OCI-LY7 (cell line): ENCODE measurements at regions not wholly inside any gene's neighbourhood (a gene's known extent, or its start where the extent isn't known, plus 50 kb on each side); places are given as distances from the start of the nearest gene placed in this dataset.

Experiments used
- BruUV-seq: library from RNA; stranded (reverse); fragments of 400-500 nt; replicated peaks from 2 replicates; lab custom pipeline; 2021; lab: Mats Ljungman, UMichigan
- CTCF ChIA-PET: fragments of 300-600 bp; sonication (Branson Sonifier 250); formaldehyde crosslinking; loops from one replicate; lab custom pipeline; 2022; ENCODE audit warnings: antibody characterized with exemption; ENCODE audit not compliant: unreplicated experiment; lab: Charles Lee
- POLR2A ChIA-PET: fragments of 300-600 bp; sonication (Branson Sonifier 250); formaldehyde crosslinking; loops from one replicate; lab custom pipeline; 2022; ENCODE audit warnings: antibody characterized with exemption; lab: Charles Lee
- DNase-seq: peaks from one replicate; pipeline ENCODE4 v3.0.0-alpha.2; 2015; ENCODE audit warnings: low spot score
- H2AFZ ChIP-seq: fragments of 200-600 bp; sonication (generic), shearing (Covaris generic); 2 replicates; pipeline ENCODE4 v1.6.1; 2014; ENCODE audit warnings: mild to moderate bottlenecking, antibody characterized with exemption, low read length, moderate library complexity
- H3K27ac ChIP-seq: fragments of 200-600 bp; sonication (generic); 2 replicates; pipeline ENCODE4 v1.5.1; 2014; ENCODE audit warnings: mixed run types, low read depth, mild to moderate bottlenecking, moderate library complexity, low read length, inconsistent platforms; ENCODE audit not compliant: poor library complexity, severe bottlenecking
- H3K36me3 ChIP-seq: fragments of 200-600 bp; sonication (generic); 2 replicates; pipeline ENCODE4 v1.6.1; 2014; ENCODE audit warnings: mild to moderate bottlenecking, antibody characterized with exemption, low read length, moderate library complexity, mixed read lengths; ENCODE audit not compliant: insufficient read depth
- H3K4me1 ChIP-seq: fragments of 200-600 bp; sonication (generic); 2 replicates; pipeline ENCODE4 v1.5.1; 2014; ENCODE audit warnings: mild to moderate bottlenecking, low read length; ENCODE audit not compliant: insufficient read depth, poor library complexity, severe bottlenecking
- H3K4me2 ChIP-seq: fragments of 200-600 bp; sonication (generic); 2 replicates; pipeline ENCODE4 v1.6.1; 2014; ENCODE audit warnings: mild to moderate bottlenecking, low read length
- H3K4me3 ChIP-seq: fragments of 200-600 bp; sonication (generic); 2 replicates; pipeline ENCODE4 v1.5.1; 2014; ENCODE audit warnings: mild to moderate bottlenecking, low read depth, low read length; ENCODE audit not compliant: poor library complexity, severe bottlenecking
- H3K79me2 ChIP-seq: fragments of 200-600 bp; sonication (generic); 2 replicates; pipeline ENCODE4 v1.6.1; 2016; ENCODE audit warnings: low read depth, mild to moderate bottlenecking, low read length, moderate library complexity, mixed read lengths; ENCODE audit not compliant: insufficient read depth
- H3K9me2 ChIP-seq: fragments of 200-600 bp; sonication (generic); 2 replicates; pipeline ENCODE4 v1.6.1; 2016; ENCODE audit warnings: mild to moderate bottlenecking, low read length, mixed read lengths; ENCODE audit not compliant: insufficient read depth
- H3K9me3 ChIP-seq: fragments of 200-600 bp; sonication (generic); 2 replicates; pipeline ENCODE4 v1.6.1; 2014; ENCODE audit warnings: mild to moderate bottlenecking, mixed run types, low read length, mixed read lengths
- H4K20me1 ChIP-seq: fragments of 200-600 bp; sonication (generic); 2 replicates; pipeline ENCODE4 v1.6.1; 2014; ENCODE audit warnings: mild to moderate bottlenecking, antibody characterized with exemption, low read length, moderate library complexity, mixed read lengths; ENCODE audit not compliant: insufficient read depth
- EZH2phosphoT487 ChIP-seq: fragments of 200-600 bp; sonication (generic); IDR thresholded peaks from 2 replicates; pipeline ENCODE4 v1.6.1; 2018; ENCODE audit warnings: low read depth, borderline replicate concordance, mild to moderate bottlenecking, mixed run types, antibody characterized with exemption, low read length, moderate library complexity, mixed read lengths
- intact Hi-C: fragments of 100-400 bp; cut with micrococcal nuclease; formaldehyde crosslinking; loops from one replicate; pipeline ENCODE4 v1.10.0; 2022; ENCODE audit not compliant: unreplicated experiment
- TF ChIP-seq, protein P1 (sequence below): fragments of 200-600 bp; sonication (generic); conservative IDR thresholded peaks from 2 replicates; pipeline ENCODE4 v1.5.1; 2014; ENCODE audit warnings: mild to moderate bottlenecking, antibody characterized with exemption, low read length, moderate library complexity, mixed read lengths

DNA sequence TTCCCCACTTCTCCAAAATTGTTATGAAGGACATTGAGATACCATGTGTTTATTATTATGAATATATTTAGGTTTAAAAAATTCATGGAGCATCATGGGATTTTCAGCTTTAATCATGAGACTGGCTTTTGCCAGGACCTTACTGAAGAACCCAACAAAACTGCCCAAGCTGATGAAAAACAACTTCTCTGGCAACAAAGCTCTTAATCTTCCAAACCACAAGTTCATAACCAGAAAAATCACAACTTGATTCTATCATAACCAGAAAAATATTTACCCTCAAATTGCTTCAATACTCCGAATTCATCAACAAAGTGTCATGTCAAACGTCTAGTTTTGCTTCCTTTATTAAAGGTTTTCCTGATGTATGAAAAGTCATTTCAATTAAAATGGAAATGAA, 971.8 kb upstream of the ACVR2A start:
- no peak for DNase-seq
- Histone ChIP-seq H3K4me3 (no peak overlapping the region), H2AFZ (no peak overlapping the region), H4K20me1 (no peaks in the 10 kb centered on the region), H3K36me3 (no peaks in the 10 kb centered on the region), H3K9me2 (no peaks in the 10 kb centered on the region), H3K4me2 (no peak overlapping the region), H3K27ac (no peak overlapping the region), H3K4me1 (no peaks in the 10 kb centered on the region), H3K9me3 (no peaks in the 10 kb centered on the region), H3K79me2 (no peaks in the 10 kb centered on the region)
- ChIA-PET POLR2A (no interaction called here), CTCF (no interaction called here)
- intact Hi-C loops, result no loop called here
- no TSS peak for BruUV-seq
- TF ChIP-seq, protein P1, sequence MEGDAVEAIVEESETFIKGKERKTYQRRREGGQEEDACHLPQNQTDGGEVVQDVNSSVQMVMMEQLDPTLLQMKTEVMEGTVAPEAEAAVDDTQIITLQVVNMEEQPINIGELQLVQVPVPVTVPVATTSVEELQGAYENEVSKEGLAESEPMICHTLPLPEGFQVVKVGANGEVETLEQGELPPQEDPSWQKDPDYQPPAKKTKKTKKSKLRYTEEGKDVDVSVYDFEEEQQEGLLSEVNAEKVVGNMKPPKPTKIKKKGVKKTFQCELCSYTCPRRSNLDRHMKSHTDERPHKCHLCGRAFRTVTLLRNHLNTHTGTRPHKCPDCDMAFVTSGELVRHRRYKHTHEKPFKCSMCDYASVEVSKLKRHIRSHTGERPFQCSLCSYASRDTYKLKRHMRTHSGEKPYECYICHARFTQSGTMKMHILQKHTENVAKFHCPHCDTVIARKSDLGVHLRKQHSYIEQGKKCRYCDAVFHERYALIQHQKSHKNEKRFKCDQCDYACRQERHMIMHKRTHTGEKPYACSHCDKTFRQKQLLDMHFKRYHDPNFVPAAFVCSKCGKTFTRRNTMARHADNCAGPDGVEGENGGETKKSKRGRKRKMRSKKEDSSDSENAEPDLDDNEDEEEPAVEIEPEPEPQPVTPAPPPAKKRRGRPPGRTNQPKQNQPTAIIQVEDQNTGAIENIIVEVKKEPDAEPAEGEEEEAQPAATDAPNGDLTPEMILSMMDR, result no peak
- no peak for TF ChIP-seq EZH2phosphoT487

DNA sequence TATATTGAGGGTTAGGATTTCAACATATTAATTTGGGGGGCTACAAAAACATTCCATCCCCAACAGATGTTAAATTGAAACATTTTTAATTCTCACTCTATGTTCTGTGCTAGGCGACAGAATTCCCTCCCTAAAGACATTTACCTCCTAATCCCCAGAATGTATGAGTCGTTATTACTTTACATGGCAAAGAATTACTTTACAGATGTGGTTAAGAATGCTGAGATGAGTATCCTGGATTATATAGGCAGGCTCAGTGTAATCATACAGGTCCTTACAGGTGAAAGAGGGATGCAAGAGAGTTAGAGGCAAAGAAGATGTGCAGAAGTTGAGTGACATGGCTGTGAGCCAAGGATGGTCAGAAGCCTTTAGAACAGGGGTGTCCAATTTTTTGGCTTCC, 974.1 kb upstream of the ACVR2A start:
- Histone ChIP-seq H3K9me3 (no peaks in the 10 kb centered on the region), H4K20me1 (no peaks in the 10 kb centered on the region), H3K4me3 (no peak overlapping the region), H3K79me2 (no peaks in the 10 kb centered on the region), H3K36me3 (no peaks in the 10 kb centered on the region), H3K27ac (no peak overlapping the region), H3K9me2 (no peaks in the 10 kb centered on the region), H2AFZ (no peak overlapping the region), H3K4me1 (no peaks in the 10 kb centered on the region), H3K4me2 (no peak overlapping the region)
- no peak for DNase-seq
- TF ChIP-seq, protein P1, result no peak
- TF ChIP-seq EZH2phosphoT487, result no peak
- CTCF ChIA-PET, result no interaction called here
- intact Hi-C loops, result no loop called here
- POLR2A ChIA-PET, result interaction anchor here (0.6 to 0.7 kb wide), 2 partner anchors 204 to 517 kb away, joined by 3 to 18 read pairs; no protein-coding TSS in a partner anchor
- no TSS peak for BruUV-seq

DNA sequence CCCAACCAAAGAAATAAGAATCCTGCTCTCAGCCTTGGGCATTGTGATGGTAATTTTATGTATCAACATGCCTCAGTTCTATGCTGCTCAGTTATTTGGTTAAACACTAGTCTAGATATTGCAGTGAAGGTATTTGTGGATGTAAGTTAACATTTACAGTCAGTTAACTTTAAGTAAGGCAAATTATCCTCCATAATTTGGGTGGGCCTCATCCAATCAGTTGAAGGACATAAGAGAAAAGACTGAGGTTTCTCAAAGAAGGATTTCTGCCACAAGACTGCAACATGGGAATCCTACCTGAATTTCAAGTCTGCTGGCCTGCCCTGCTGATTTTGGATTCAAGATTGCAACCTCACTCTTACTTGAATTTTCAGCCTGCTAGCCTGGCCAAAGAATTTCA, 975.5 kb upstream of the ACVR2A start:
- no peaks in the 10 kb centered on the region for H3K4me1 ChIP-seq
- no peak overlapping the region for H3K4me2 ChIP-seq
- H3K9me3 ChIP-seq, result no peaks in the 10 kb centered on the region
- no peak overlapping the region for H3K27ac ChIP-seq
- DNase-seq, result no peak
- no peaks in the 10 kb centered on the region for H4K20me1 ChIP-seq
- H3K4me3 ChIP-seq, result no peak overlapping the region
- intact Hi-C loops, result no loop called here
- no peaks in the 10 kb centered on the region for H3K36me3 ChIP-seq
- TF ChIP-seq, protein P1, result no peak
- TF ChIP-seq EZH2phosphoT487, result no peak
- ChIA-PET POLR2A (no interaction called here), CTCF (no interaction called here)
- H3K79me2 ChIP-seq, result no peaks in the 10 kb centered on the region
- H2AFZ ChIP-seq, result no peak overlapping the region
- no peaks in the 10 kb centered on the region for H3K9me2 ChIP-seq
- BruUV-seq, result no TSS peak
